PC-3 (cell line): ENCODE measurements at regions not wholly inside any gene's neighbourhood (a gene's known extent, or its start where the extent isn't known, plus 50 kb on each side); places are given as distances from the start of the nearest gene placed in this dataset.

Experiments
- EZH2phosphoT487 ChIP-seq: fragments of 300-600 bp; sonication (generic); IDR thresholded peaks from 2 replicates; pipeline ENCODE4 v1.6.1; 2018; ENCODE audit warnings: mild to moderate bottlenecking, antibody characterized with exemption, low read length, borderline replicate concordance
- TF ChIP-seq, protein P1 (sequence below): fragments of 300-600 bp; sonication (generic); conservative IDR thresholded peaks from 2 replicates; pipeline ENCODE4 v1.5.1; 2017; ENCODE audit warnings: antibody characterized with exemption, low read depth, mild to moderate bottlenecking, low read length

DNA sequence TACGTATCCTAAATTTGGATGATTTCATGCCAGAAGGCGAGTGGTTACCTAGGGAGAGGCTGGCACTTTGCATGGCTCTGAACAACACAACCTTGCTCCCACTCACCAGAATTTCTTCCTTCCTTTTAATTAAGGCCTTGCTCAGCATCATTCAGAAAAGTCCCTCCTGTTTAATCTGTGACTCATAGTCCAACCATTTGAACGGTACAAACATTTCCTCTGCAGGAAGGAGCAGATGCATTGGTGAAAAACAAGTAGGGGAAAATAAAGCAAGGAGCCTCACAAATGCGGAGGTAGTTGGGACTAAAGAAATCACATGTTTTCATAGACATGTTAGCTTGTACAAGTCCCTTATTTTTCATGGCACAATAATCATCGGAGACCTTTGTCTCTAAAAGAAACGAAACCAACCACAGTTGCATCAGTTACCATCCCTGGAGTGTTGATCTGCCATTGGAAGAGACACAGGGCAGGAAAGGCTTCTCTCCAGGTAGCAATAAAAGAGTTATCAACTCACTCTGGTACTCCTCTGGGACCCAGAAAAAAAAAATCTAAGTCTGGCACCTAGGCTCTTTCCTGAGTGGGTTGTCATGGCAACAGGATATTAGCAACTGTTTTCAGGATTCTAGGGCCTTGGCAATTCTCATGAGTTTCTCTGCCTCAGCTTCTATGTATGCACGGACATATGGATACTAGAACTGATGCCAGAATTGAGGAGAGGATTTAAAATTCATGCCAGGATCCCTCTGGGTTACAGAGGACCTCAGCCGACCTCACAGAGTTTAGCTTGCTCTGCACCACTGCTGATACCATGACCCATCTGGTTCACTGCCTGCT is 255.4 kb upstream of the ARPP21 start:
- TF ChIP-seq, protein P1, sequence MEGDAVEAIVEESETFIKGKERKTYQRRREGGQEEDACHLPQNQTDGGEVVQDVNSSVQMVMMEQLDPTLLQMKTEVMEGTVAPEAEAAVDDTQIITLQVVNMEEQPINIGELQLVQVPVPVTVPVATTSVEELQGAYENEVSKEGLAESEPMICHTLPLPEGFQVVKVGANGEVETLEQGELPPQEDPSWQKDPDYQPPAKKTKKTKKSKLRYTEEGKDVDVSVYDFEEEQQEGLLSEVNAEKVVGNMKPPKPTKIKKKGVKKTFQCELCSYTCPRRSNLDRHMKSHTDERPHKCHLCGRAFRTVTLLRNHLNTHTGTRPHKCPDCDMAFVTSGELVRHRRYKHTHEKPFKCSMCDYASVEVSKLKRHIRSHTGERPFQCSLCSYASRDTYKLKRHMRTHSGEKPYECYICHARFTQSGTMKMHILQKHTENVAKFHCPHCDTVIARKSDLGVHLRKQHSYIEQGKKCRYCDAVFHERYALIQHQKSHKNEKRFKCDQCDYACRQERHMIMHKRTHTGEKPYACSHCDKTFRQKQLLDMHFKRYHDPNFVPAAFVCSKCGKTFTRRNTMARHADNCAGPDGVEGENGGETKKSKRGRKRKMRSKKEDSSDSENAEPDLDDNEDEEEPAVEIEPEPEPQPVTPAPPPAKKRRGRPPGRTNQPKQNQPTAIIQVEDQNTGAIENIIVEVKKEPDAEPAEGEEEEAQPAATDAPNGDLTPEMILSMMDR = no peak
- TF ChIP-seq EZH2phosphoT487 = no peak
